ENCODE measurements at regions not wholly inside any gene's neighbourhood (a gene's known extent, or its start where the extent isn't known, plus 50 kb on each side); places are given as distances from the start of the nearest gene placed in this dataset.

DNA sequence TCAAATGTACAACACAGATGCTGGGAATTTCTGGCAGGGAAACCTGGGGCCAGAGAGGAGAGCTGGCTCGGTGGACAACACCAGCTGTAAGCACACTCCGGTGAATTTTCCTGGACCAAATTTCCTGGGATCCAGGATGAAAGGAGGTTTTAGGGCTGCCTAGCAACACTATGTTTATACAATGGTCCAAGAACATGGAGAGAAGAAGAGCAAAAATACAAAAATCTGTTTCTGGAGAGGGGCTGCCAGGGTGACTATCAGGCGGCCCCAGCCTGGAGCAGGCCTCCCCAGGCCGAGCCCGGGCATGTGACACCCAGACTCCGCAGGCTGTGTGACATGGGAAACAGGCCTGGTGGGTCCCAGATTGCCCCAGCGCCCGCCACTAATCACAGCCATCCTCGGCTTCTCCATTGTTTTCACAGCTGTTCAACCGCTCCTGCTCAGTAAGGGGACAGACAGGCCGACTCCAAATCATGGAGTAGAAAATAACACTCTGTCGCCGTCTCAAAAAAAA lies 336.0 kb upstream of the NFIA start:
- TF ChIP-seq CBX5 (IDR thresholded peaks at IDR 0.05; ENCODE audit: low read depth, low read length) (no peak), CHD2 (IDR thresholded peaks at IDR 0.05; ENCODE audit: low read length) (no peak), MAFK (IDR thresholded peaks at IDR 0.05; ENCODE audit: low read depth, low read length) (no peak), RAD21 (IDR thresholded peaks at IDR 0.05 in 1 of 2, conservative IDR thresholded peaks at IDR 0.05 in 1 of 2; ENCODE audit: low read depth in 2 of 2, low read length in 2 of 2) (no peak), SP1 (IDR thresholded peaks at IDR 0.05; ENCODE audit: low read depth, low read length) (no peak), POLR2AphosphoS5 (IDR thresholded peaks at IDR 0.05; ENCODE audit: low read depth, low read length) (no peak), RFX5 (IDR thresholded peaks at IDR 0.05; ENCODE audit: borderline replicate concordance, low read depth, low read length) (no peak), YY1 (IDR thresholded peaks at IDR 0.05; ENCODE audit: low read depth, low read length) (no peak), JUND (IDR thresholded peaks at IDR 0.05; ENCODE audit: low read length) (no peak), EZH2 (IDR thresholded peaks at IDR 0.05; ENCODE audit: low read depth, low read length, severe bottlenecking) (no peak)
- TF ChIP-seq, protein P1, sequence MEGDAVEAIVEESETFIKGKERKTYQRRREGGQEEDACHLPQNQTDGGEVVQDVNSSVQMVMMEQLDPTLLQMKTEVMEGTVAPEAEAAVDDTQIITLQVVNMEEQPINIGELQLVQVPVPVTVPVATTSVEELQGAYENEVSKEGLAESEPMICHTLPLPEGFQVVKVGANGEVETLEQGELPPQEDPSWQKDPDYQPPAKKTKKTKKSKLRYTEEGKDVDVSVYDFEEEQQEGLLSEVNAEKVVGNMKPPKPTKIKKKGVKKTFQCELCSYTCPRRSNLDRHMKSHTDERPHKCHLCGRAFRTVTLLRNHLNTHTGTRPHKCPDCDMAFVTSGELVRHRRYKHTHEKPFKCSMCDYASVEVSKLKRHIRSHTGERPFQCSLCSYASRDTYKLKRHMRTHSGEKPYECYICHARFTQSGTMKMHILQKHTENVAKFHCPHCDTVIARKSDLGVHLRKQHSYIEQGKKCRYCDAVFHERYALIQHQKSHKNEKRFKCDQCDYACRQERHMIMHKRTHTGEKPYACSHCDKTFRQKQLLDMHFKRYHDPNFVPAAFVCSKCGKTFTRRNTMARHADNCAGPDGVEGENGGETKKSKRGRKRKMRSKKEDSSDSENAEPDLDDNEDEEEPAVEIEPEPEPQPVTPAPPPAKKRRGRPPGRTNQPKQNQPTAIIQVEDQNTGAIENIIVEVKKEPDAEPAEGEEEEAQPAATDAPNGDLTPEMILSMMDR (IDR thresholded peaks at IDR 0.05; ENCODE audit: control extremely low read depth in 1 of 3, insufficient read depth in 1 of 3, low read depth in 1 of 3, low read length in 3 of 3), result no peak
